ENCODE measurements at regions not wholly inside any gene's neighbourhood (a gene's known extent, or its start where the extent isn't known, plus 50 kb on each side); places are given as distances from the start of the nearest gene placed in this dataset.

DNA sequence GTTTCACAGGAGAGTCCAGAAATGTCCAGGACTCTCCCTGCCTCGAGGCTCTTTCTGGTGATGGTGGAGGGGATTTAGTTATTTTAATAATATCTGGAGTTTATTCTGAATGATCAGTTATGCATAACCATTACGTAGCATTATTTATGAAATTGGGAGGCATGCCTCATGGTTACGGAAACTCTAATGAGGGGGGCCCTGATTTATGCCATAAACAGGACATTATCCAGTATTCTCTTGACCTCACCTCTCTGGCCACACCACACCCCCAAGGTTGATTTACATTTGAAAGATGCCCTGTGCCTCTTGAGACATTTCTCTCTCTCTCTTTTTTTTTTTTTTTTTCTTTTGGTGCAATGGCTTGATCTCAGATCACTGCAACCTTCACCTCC is 268.8 kb downstream of the TFAP2C start:
- no peaks in the 10 kb centered on the region for H3K36me3 ChIP-seq (ENCODE audit: control insufficient read depth in 1 of 2, insufficient read depth in 2 of 2, low read length in 2 of 2)
- no peak overlapping the region for H3K27ac ChIP-seq (ENCODE audit: low read depth, low read length)
- intact Hi-C loops (cut with micrococcal nuclease) = no loop called here
- no peak overlapping the region for H3K4me2 ChIP-seq (ENCODE audit: low read length)
- H3K9ac ChIP-seq (ENCODE audit: low read length) = no peak overlapping the region
- H4K20me1 ChIP-seq (ENCODE audit: insufficient read depth) = no peaks in the 10 kb centered on the region
- no peak for TF ChIP-seq FOSL1 (IDR thresholded peaks at IDR 0.05; ENCODE audit: low read depth)
- TF ChIP-seq CBX3 (IDR thresholded peaks at IDR 0.05; ENCODE audit: low read depth) = no peak
- TF ChIP-seq, protein P1, sequence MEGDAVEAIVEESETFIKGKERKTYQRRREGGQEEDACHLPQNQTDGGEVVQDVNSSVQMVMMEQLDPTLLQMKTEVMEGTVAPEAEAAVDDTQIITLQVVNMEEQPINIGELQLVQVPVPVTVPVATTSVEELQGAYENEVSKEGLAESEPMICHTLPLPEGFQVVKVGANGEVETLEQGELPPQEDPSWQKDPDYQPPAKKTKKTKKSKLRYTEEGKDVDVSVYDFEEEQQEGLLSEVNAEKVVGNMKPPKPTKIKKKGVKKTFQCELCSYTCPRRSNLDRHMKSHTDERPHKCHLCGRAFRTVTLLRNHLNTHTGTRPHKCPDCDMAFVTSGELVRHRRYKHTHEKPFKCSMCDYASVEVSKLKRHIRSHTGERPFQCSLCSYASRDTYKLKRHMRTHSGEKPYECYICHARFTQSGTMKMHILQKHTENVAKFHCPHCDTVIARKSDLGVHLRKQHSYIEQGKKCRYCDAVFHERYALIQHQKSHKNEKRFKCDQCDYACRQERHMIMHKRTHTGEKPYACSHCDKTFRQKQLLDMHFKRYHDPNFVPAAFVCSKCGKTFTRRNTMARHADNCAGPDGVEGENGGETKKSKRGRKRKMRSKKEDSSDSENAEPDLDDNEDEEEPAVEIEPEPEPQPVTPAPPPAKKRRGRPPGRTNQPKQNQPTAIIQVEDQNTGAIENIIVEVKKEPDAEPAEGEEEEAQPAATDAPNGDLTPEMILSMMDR (IDR thresholded peaks at IDR 0.05 in 2 of 3, conservative IDR thresholded peaks at IDR 0.05 in 1 of 3; ENCODE audit: borderline replicate concordance in 1 of 3, insufficient read depth in 1 of 3, low read depth in 2 of 3, low read length in 2 of 3) = no peak
- TF ChIP-seq ZFX (IDR thresholded peaks at IDR 0.05) = no peak
- TF ChIP-seq CEBPB (IDR thresholded peaks at IDR 0.05; ENCODE audit: low read depth) = no peak
- TF ChIP-seq, protein P2, sequence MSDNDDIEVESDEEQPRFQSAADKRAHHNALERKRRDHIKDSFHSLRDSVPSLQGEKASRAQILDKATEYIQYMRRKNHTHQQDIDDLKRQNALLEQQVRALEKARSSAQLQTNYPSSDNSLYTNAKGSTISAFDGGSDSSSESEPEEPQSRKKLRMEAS (IDR thresholded peaks at IDR 0.05) = no peak
- TF ChIP-seq POLR2A (IDR thresholded peaks at IDR 0.05; ENCODE audit: borderline replicate concordance, extremely low read depth, insufficient read depth, insufficient read length) = no peak
- TF ChIP-seq EGR1 (IDR thresholded peaks at IDR 0.05; ENCODE audit: low read depth) = no peak
- TF ChIP-seq, protein P3, sequence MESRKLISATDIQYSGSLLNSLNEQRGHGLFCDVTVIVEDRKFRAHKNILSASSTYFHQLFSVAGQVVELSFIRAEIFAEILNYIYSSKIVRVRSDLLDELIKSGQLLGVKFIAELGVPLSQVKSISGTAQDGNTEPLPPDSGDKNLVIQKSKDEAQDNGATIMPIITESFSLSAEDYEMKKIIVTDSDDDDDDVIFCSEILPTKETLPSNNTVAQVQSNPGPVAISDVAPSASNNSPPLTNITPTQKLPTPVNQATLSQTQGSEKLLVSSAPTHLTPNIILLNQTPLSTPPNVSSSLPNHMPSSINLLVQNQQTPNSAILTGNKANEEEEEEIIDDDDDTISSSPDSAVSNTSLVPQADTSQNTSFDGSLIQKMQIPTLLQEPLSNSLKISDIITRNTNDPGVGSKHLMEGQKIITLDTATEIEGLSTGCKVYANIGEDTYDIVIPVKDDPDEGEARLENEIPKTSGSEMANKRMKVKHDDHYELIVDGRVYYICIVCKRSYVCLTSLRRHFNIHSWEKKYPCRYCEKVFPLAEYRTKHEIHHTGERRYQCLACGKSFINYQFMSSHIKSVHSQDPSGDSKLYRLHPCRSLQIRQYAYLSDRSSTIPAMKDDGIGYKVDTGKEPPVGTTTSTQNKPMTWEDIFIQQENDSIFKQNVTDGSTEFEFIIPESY (IDR thresholded peaks at IDR 0.05; ENCODE audit: extremely low read depth, insufficient replicate concordance, low read length) = no peak
- no peak for TF ChIP-seq SIN3A (IDR thresholded peaks at IDR 0.05; ENCODE audit: low read depth)
- no peak for TF ChIP-seq YY1 (IDR thresholded peaks at IDR 0.05; ENCODE audit: extremely low read depth, insufficient replicate concordance, low read depth, low read length)
- no peak for TF ChIP-seq SP1 (IDR thresholded peaks at IDR 0.05; ENCODE audit: low read depth)
- no peak for TF ChIP-seq POLR2AphosphoS5 (IDR thresholded peaks at IDR 0.05; ENCODE audit: low read depth, low read length)
- TF ChIP-seq EZH2 (IDR thresholded peaks at IDR 0.05) = no peak
- H2AFZ ChIP-seq (ENCODE audit: low read depth, low read length, poor library complexity, severe bottlenecking) = no peak overlapping the region
- H3K4me3 ChIP-seq (replicated peaks in 1 of 2; ENCODE audit: low read depth in 1 of 2, low read length in 2 of 2) = no peak overlapping the region
- no peaks in the 10 kb centered on the region for H3K9me2 ChIP-seq (ENCODE audit: insufficient read depth)
- no peak for DNase-seq (ENCODE audit: low read depth, low spot score)
- ATAC-seq = no peak
- BruUV-seq (replicated peaks) = no TSS peak
- no peaks in the 10 kb centered on the region for H3K9me3 ChIP-seq (ENCODE audit: control insufficient read depth in 1 of 2, insufficient read depth in 1 of 2, low read depth in 1 of 2, low read length in 2 of 2)
- POLR2A ChIA-PET = no interaction called here
- 0 out of 2 replicates have a peak, but pooled peaks cover 3% of the 10 kb centered on the region for H3K27me3 ChIP-seq (ENCODE audit: insufficient read depth, low read length)
- H3K79me2 ChIP-seq (ENCODE audit: insufficient read depth, low read length) = no peaks in the 10 kb centered on the region
- CTCF ChIA-PET = no interaction called here
- RAD21 ChIA-PET (ENCODE audit: low non-redundant PET in 1 of 2, low total read pairs in 2 of 2, uncharacterized antibody in 2 of 2, unreplicated experiment in 2 of 2) = no interaction called here
- no peaks in the 10 kb centered on the region for H3K4me1 ChIP-seq (ENCODE audit: control insufficient read depth in 1 of 2, insufficient read depth in 2 of 2, low read length in 2 of 2)
